CD4-positive, alpha-beta T cell (primary cell): ENCODE measurements at regions not wholly inside any gene's neighbourhood (a gene's known extent, or its start where the extent isn't known, plus 50 kb on each side); places are given as distances from the start of the nearest gene placed in this dataset.

Experiments used
- ATAC-seq: fragments of 200-7000 bp; cut with Tn5 transposase; one replicate; pipeline ENCODE4 v1.10.0; 2022; ENCODE audit warnings: mild to moderate bottlenecking; ENCODE audit not compliant: poor library complexity
- CTCF ChIA-PET: fragments of 350-600 bp; sonication (Branson Sonifier 250); formaldehyde crosslinking; loops from one replicate; lab custom pipeline; 2021; ENCODE audit warnings: antibody characterized with exemption, inconsistent platforms; lab: Charles Lee
- POLR2A ChIA-PET: fragments of 350-600 bp; sonication (Branson Sonifier 250); formaldehyde crosslinking; loops from one replicate; lab custom pipeline; 2021; ENCODE audit warnings: antibody characterized with exemption, inconsistent platforms; lab: Charles Lee
- DNase-seq, 14 experiments: peaks; one replicate each; pipeline ENCODE4 v3.0.0-alpha.2; 2013 to 2020; ENCODE audit warnings: mixed read lengths in 2 of 14
- H3K27ac ChIP-seq, 2 donors: one replicate each; pipeline versions ENCODE4 v1.5.1 to v1.7.0; 2013; ENCODE audit warnings: low read length in 2 of 2, low read depth in 1 of 2, mild to moderate bottlenecking in 1 of 2
- H3K27me3 ChIP-seq, 2 experiments: 1 replicate in 1 of 2; 2 replicates in 1 of 2; pipeline versions ENCODE4 v1.6.1 to v1.7.0; 2013; ENCODE audit warnings: low read length in 2 of 2, control low read depth in 1 of 2, mild to moderate bottlenecking in 1 of 2, moderate library complexity in 1 of 2; ENCODE audit not compliant: insufficient read depth in 2 of 2, control insufficient read depth in 1 of 2
- H3K36me3 ChIP-seq: one replicate; pipeline ENCODE4 v1.6.1; 2013; ENCODE audit warnings: low read length, control low read depth; ENCODE audit not compliant: insufficient read depth
- H3K4me1 ChIP-seq: one replicate; pipeline ENCODE4 v1.6.1; 2013; ENCODE audit warnings: low read length, control low read depth; ENCODE audit not compliant: insufficient read depth
- H3K4me3 ChIP-seq: one replicate; pipeline ENCODE4 v1.5.1; 2013; ENCODE audit warnings: mild to moderate bottlenecking, low read length, moderate library complexity
- H3K9me3 ChIP-seq, 2 experiments: 1 replicate in 1 of 2; 2 replicates in 1 of 2; pipeline versions ENCODE4 v1.6.1 to v1.7.0; 2013; ENCODE audit warnings: low read length in 2 of 2, mild to moderate bottlenecking in 2 of 2, control low read depth in 1 of 2, moderate library complexity in 1 of 2; ENCODE audit not compliant: control insufficient read depth in 1 of 2, insufficient read depth in 1 of 2
- H3K27ac Mint-ChIP-seq: one replicate; pipeline ENCODE4 v1.8.0; 2020; ENCODE audit warnings: mixed read lengths
- H3K27me3 Mint-ChIP-seq: one replicate; pipeline ENCODE4 v1.8.0; 2021; ENCODE audit warnings: mixed read lengths
- H3K36me3 Mint-ChIP-seq: one replicate; pipeline ENCODE4 v1.8.0; 2021; ENCODE audit warnings: low read depth, mixed read lengths
- H3K4me1 Mint-ChIP-seq: one replicate; pipeline ENCODE4 v1.8.0; 2021; ENCODE audit warnings: low read depth, mixed read lengths
- H3K4me3 Mint-ChIP-seq: one replicate; pipeline ENCODE4 v1.8.0; 2020; ENCODE audit warnings: mild to moderate bottlenecking, mixed read lengths
- H3K9me3 Mint-ChIP-seq: one replicate; pipeline ENCODE4 v1.8.0; 2020; ENCODE audit warnings: mixed read lengths
- CTCF ChIP-seq: fragments of 200-600 bp; IDR thresholded peaks from one replicate; pipeline ENCODE4 v1.8.0; 2022; ENCODE audit warnings: antibody characterized with exemption, mild to moderate bottlenecking
- intact Hi-C, 2 experiments: fragments of 100-400 bp; cut with DNase I in 1 of 2; cut with micrococcal nuclease in 1 of 2; formaldehyde crosslinking; loops; one replicate each; pipeline versions ENCODE4 v1.15.1 to v1.9.0; 2023 to 2025; cut with DNase I, micrococcal nuclease

- Histone ChIP-seq H3K4me1 (no peaks in the 10 kb centered on the region), H3K27me3 (no peaks in the 10 kb centered on the region), H3K9me3 (peaks cover 17 to 33% of the 10 kb centered on the region in 2 experiments), H3K27ac (no peak overlapping the region), H3K4me3 (no peak overlapping the region), H3K36me3 (no peaks in the 10 kb centered on the region)
- Mint-ChIP-seq H3K4me3 (no peak overlapping the region), H3K9me3 (peaks cover 12% of the 10 kb centered on the region), H3K4me1 (no peaks in the 10 kb centered on the region), H3K27ac (no peak overlapping the region), H3K27me3 (no peaks in the 10 kb centered on the region), H3K36me3 (no peaks in the 10 kb centered on the region)
- DNase-seq = no peak
- ATAC-seq = no peak
- intact Hi-C loops = no loop called here
- TF ChIP-seq CTCF = no peak
- POLR2A ChIA-PET = no interaction called here
- CTCF ChIA-PET = no interaction called here
These were observed 866.7 kb upstream of the PRMT6 start for GRCh38 chr1:106189780-106190179.

GRCh38 chr1:106194206-106194605, 862.3 kb upstream of the PRMT6 start:
- H3K4me3 ChIP-seq = no peak overlapping the region
- no peaks in the 10 kb centered on the region for H3K27me3 ChIP-seq
- Mint-ChIP-seq H3K36me3 (no peaks in the 10 kb centered on the region), H3K27me3 (no peaks in the 10 kb centered on the region), H3K4me1 (no peaks in the 10 kb centered on the region), H3K27ac (no peak overlapping the region), H3K9me3 (peaks cover 25% of the 10 kb centered on the region), H3K4me3 (no peak overlapping the region)
- H3K4me1 ChIP-seq = no peaks in the 10 kb centered on the region
- CTCF ChIA-PET = no interaction called here
- POLR2A ChIA-PET = no interaction called here
- intact Hi-C loops = no loop called here
- peaks cover 8 to 33% of the 10 kb centered on the region in 2 experiments for H3K9me3 ChIP-seq
- no peaks in the 10 kb centered on the region for H3K36me3 ChIP-seq
- TF ChIP-seq CTCF = no peak
- no peak for DNase-seq
- no peak for ATAC-seq
- no peak overlapping the region for H3K27ac ChIP-seq

- H3K4me3 ChIP-seq = no peak overlapping the region
- ChIA-PET CTCF (no interaction called here), POLR2A (no interaction called here)
- H3K4me3 Mint-ChIP-seq = no peak overlapping the region
- H3K4me1 Mint-ChIP-seq = no peaks in the 10 kb centered on the region
- no peak for DNase-seq
- H3K4me1 ChIP-seq = no peaks in the 10 kb centered on the region
- peaks cover 13% of the 10 kb centered on the region for H3K9me3 Mint-ChIP-seq
- no peak for TF ChIP-seq CTCF
- no peaks in the 10 kb centered on the region for H3K36me3 ChIP-seq
- H3K27me3 ChIP-seq = no peaks in the 10 kb centered on the region
- no peak overlapping the region for H3K27ac Mint-ChIP-seq
- peaks cover 0 to 4% of the 10 kb centered on the region in 2 experiments for H3K9me3 ChIP-seq
- intact Hi-C loops = no loop called here
- no peaks in the 10 kb centered on the region for H3K27me3 Mint-ChIP-seq
- no peak for ATAC-seq
- no peak overlapping the region for H3K27ac ChIP-seq
- H3K36me3 Mint-ChIP-seq = no peaks in the 10 kb centered on the region
These were observed 855.8 kb upstream of the PRMT6 start for GRCh38 chr1:106200711-106201110.
